ENCODE measurements at regions not wholly inside any gene's neighbourhood (a gene's known extent, or its start where the extent isn't known, plus 50 kb on each side); places are given as distances from the start of the nearest gene placed in this dataset.

GRCh38 chr20:60244373-60245146 is 286.3 kb downstream of the CDH26 start:
- no peak for DNase-seq (ENCODE audit: low read depth)

DNA sequence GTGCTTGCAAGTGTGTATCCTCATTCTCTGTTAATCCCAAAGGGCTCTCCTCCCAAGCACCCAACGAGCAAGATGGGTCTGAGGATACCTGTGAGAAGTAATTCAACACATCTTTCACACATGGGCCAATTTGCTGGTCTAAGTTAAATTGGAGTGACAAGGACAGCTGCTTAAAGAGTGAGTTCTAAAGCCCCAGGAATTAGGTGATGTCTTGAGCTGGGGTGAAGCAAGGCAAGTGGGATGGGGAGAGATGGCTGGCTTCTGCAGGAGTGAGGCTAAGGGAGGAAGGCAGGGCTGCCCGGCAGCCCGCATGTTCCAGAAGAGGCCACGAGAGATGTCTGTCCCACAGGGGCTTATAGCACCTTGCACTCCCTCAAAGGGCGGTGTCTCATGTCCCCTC is 288.5 kb downstream of the CDH26 start:
- DNase-seq (ENCODE audit: low read depth), result no peak

- DNase-seq (ENCODE audit: low read depth), result peak; percentile 73
These were observed 291.2 kb downstream of the CDH26 start for GRCh38 chr20:60249436-60249835.

- no peak for DNase-seq (ENCODE audit: low read depth)
These were observed 292.0 kb downstream of the CDH26 start for GRCh38 chr20:60250251-60250650.

DNA sequence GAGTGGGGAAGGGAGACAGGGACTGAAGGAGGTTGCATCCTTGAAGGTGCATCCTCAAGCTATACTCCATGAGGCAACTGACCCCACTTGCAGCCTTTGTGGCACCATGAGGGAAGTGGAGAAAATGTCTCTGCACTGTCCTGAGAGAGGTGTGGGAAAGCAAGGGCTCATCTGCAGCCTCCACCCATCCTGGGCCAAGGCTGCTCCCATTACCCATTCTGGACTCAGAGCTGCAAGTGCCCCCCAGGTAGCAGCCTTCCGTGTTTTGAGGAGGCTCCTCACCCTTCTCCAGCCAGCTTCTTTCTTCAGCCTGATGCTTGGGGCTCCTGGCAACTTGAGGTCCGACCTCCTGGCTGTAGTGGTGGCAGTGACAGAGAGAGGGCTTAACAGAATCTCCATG is 294.6 kb downstream of the CDH26 start:
- no peak for DNase-seq (ENCODE audit: low read depth)

DNA sequence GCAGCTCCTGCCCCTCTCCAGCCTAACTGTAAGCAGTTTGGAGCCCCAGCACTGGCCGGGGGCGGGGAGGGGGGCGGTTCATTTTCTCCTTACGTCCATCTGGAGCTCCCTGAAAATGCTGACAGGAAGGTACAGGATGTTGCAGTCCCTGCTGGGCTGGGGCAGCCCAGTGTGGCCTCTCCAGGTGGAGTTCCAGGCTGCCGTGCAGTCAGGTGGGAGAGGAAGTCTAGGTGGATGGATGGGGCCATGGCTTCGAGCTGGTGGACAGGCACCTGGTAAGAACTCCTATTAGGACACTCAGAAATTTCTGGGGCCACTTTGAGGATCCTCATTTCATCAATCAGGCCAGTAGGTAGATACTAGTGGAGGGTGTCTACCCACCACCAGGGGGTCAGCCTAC is 295.2 kb downstream of the CDH26 start:
- DNase-seq (ENCODE audit: low read depth), result no peak

DNA sequence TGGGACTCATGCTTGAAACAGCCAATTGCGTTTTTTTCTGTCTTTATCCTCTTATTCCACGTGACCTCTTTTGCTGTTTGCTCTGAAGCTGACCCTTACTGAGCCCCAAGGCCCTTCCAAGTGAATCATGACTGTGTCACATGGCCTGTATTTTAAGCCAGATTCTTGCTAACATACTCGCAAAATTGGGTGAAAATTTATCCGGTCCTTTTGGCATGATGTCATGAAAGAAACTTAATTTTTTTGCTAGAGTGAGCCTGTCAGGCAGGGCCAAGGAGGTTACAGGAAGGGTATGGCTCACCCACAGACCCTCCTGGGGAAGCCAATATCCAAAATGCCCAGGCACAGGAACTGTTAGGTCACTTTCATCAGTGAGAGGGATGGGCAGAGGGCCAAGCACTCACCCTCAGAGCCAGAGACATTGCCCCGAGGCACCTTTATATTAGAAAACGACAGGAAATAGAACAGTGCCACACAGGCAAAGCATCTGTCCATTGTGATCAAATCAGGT is 296.7 kb downstream of the CDH26 start:
- no peak for DNase-seq (ENCODE audit: low read depth)

- no peak for DNase-seq (ENCODE audit: low read depth)
These were observed 297.2 kb downstream of the CDH26 start for GRCh38 chr20:60255415-60255814.

GRCh38 chr20:60255866-60256265 is 297.6 kb downstream of the CDH26 start:
- DNase-seq (ENCODE audit: low read depth), result no peak

GRCh38 chr20:60256811-60257210 is 298.6 kb downstream of the CDH26 start:
- no peak for DNase-seq (ENCODE audit: low read depth)

DNA sequence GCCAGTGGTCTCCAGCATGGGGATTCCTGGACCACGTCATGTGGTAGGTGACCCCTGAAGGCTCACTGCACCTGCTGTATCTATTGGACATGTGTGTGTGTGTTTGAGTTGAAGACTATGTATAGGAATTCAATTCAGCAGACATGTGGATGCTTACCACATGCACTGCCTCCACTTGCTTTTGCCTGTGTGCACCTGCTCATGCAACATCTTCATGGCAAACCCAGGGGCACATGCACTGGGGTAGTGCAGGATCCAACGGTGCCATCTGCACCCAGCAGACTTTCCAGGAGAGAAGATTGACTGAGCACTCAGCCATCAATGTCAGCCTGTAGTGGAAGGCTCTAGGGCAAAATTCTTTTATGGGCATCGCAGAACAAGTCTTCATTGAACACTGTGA is 299.4 kb downstream of the CDH26 start:
- no peak for DNase-seq (ENCODE audit: low read depth)

DNA sequence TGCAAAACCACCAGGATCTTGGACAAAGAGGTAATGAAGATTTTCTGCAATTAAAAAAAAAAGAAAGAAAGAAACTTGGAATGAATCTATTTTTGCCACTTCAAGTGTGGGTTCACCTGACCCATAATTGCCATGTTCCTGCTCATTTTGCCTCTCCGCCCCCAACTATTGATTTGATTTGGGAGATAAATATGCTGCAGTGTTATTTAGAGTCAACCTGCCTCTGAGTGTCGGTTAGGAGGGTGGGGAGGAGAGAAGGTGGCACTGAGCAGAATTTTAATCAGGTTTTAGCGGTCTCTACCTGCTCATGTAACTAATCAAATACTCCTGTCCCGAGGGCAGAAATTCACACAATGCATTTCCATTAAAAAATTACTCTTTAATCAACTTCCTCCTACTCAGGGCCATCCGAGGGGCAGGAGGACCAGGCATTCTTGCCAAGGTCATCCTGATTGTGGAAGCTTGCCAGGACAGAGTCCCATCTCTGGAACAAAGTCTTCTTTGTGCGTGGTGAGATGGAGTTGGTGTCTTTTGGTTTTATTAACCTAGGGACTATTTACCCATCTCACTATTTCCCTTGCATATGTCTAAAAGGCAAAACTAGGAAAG is 300.1 kb downstream of the CDH26 start:
- DNase-seq (ENCODE audit: low read depth), result no peak

DNA sequence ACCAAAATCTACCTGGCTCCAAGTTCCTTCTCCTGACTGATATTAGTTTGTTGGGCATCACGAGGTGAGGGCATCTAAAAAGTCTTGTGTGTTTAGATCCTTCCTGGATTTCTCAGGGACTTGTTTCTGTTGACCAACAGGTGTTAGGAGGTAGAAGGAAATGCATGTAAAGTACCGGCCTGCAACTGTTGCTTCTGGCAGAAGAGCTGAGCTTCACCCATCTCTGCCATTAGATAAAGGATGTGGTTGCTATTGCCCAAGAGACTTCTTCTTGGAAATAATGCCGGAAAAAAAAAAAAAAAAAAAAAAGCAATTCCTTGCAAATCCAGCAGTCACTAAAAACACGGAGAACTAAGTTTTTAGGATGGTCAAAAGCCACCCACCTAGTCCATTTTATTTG is 303.1 kb downstream of the CDH26 start:
- DNase-seq (ENCODE audit: low read depth), result no peak

- no peak for DNase-seq (ENCODE audit: low read depth)
These were observed 304.9 kb downstream of the CDH26 start for GRCh38 chr20:60262967-60263603.

DNA sequence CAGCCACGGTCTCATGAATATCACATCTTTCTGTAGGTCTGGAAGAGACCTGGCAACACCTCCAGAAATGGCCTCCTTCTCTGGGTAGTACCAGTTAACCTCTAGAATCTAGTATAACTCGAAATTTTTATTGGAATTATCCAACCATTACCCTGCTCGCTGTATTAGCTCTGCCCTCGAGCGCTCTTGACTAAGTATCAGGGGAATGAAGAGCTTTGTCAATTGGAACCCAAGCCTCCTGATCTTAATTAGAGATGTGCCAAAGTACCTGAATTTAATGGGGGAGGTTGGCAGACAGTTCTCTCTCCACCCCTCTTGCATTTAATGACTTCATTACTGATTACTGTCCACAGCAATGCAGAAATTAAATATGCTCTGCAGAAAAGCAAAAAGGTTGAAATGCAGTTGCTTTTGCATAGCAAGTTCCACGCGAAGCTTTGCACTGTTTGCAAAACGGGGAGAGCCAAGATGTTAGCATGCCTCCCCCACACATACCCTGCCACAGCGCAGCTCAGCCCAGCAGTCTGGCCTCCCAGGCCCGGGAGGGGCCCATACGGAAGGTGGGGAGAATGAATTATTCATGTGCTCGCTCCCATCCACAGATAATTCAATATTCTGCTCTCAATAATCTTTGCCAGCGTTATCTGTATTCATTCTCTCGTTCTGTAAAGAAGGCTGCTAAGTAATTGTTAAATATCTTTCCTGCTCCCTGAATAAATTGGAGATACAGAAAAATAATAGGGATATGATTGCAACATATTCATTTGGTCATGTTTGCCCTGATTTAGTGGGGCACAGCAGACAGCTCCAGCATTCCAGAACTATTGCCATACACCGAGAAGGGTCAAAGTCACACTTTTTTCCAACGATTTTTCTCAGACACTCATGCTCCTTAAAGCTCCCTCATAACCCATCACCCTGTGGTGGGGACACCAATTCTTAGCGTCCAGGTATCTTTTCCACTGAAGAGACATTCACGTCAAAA is 305.8 kb downstream of the CDH26 start:
- no peak for DNase-seq (ENCODE audit: low read depth)

DNA sequence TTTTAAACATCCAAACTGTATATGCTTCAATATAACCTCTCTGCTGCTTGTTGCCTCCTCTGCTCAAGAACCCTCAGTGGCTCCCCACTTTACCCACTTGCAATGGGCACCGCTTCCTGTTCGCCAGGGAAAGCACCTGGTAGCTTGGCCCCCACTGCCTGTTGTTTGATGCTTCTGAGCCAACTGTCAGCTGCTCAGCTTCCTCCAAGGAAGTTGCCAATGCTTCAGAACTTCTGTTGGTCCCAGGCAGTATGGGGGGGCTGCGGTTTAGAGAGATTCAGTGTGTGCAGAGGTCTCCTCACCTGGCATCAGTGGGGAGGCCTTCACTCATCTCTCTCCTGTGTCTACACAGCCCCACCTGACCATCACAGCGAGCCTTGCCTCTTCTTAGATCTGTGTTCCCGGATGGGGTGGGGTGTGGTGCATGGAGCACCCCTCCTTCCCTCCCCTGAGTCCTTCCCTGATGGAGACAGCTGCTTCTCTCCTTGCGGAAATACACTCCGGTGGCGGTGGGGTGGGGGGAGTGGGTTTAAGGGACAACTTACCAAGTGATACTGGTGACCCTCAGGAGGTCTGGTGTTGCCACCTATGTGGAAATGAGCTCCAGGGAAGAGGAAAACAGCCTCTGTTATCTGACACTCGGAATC is 308.1 kb downstream of the CDH26 start:
- DNase-seq (ENCODE audit: low read depth), result no peak

DNA sequence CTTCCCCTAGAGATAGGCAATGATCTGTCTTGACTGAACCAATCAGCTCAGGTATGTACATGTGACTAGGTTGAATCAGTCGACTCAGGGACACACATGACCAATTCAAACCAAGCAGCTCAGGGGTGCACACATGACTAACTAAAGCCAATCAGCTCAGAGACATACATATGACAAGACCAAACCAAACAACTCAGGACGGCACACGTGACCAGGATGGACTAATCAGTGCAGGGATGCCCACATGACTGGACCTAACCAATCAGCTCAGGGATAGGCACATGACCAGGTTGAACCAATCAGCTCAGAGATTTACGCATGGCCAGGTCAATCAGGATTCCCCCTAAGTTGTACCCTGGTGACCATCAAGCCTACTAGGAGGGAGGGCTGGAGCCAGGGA is 310.3 kb downstream of the CDH26 start:
- DNase-seq (ENCODE audit: low read depth), result no peak

- no peak for DNase-seq (ENCODE audit: low read depth)
These were observed 311.4 kb downstream of the CDH26 start for GRCh38 chr20:60269573-60270162.

DNA sequence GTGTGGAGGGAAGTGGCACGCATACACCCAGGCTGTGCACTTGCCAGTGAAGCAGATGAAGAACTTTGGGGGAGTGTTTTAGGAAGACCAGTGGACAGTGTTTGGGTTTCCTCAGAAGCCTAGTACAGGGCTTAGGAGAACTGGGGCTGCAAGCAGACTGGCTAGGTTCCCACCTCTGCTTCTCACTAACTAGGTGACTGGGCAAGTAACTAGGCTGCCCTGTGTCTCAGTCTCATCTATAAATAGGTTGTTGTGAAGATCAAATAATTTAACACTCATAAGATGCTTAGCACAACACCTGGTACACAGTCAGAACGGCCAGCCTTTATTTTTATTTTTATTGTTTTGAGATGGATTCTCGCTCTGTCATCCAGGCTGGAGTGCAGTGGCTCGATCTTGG is 312.1 kb downstream of the CDH26 start:
- no peak for DNase-seq (ENCODE audit: low read depth)

DNA sequence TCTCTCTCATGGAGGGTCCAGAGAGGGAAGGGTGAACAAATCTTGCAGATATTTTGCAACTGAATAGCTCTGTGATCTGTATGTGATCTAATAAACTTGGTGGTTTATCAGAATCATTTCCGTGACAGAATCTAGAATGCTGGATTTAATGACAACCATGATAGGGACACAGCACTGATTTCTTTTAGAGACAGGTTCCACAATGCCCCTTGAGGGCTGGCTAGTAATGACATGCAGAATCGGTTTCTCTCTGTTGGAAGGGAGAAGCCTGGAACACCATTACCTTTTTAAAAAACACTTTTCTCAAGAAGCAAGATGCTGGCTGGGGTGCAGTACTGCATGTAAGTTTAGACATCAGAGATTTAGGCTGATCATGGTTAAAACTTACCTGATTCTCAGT is 313.4 kb downstream of the CDH26 start:
- no peak for DNase-seq (ENCODE audit: low read depth)

- DNase-seq (ENCODE audit: low read depth), result no peak
These were observed 314.6 kb downstream of the CDH26 start for GRCh38 chr20:60272790-60273189.

All from amniotic epithelial cell (primary cell).